Activated naive CD4-positive, alpha-beta T cell treated with anti-CD3 and anti-CD28 coated beads, Interleukin-2, amount 10 ng/mL, durations not matched to agents 7 days and 5 days (primary cell): ENCODE measurements at regions not wholly inside any gene's neighbourhood (a gene's known extent, or its start where the extent isn't known, plus 50 kb on each side); places are given as distances from the start of the nearest gene placed in this dataset.
"Not testable (repeated sequence)": the region's sequence is repeated elsewhere in the genome, so short reads cannot be mapped to it uniquely, and the experiment has no call there.

ENCODE experiments used
- CTCF ChIA-PET: fragments of 350-600 bp; sonication (Branson Sonifier 250); formaldehyde crosslinking; loops from one replicate; lab custom pipeline; 2021; ENCODE audit warnings: antibody characterized with exemption; lab: Charles Lee
- DNase-seq: peaks from one replicate; pipeline ENCODE4 v3.0.0-alpha.2; 2020
- H3K27ac Mint-ChIP-seq: one replicate; pipeline ENCODE4 v1.8.0; 2021; ENCODE audit warnings: mild to moderate bottlenecking, moderate library complexity, mixed read lengths
- H3K27me3 Mint-ChIP-seq: one replicate; pipeline ENCODE4 v1.8.0; 2021; ENCODE audit warnings: mild to moderate bottlenecking, mixed read lengths
- H3K36me3 Mint-ChIP-seq: one replicate; pipeline ENCODE4 v1.8.0; 2021; ENCODE audit warnings: mixed read lengths
- H3K4me1 Mint-ChIP-seq: one replicate; pipeline ENCODE4 v1.8.0; 2021; ENCODE audit warnings: mixed read lengths
- H3K4me3 Mint-ChIP-seq: one replicate; pipeline ENCODE4 v1.8.0; 2021; ENCODE audit warnings: mild to moderate bottlenecking, moderate library complexity, mixed read lengths
- H3K9me3 Mint-ChIP-seq: one replicate; pipeline ENCODE4 v1.8.0; 2021; ENCODE audit warnings: mixed read lengths

DNA sequence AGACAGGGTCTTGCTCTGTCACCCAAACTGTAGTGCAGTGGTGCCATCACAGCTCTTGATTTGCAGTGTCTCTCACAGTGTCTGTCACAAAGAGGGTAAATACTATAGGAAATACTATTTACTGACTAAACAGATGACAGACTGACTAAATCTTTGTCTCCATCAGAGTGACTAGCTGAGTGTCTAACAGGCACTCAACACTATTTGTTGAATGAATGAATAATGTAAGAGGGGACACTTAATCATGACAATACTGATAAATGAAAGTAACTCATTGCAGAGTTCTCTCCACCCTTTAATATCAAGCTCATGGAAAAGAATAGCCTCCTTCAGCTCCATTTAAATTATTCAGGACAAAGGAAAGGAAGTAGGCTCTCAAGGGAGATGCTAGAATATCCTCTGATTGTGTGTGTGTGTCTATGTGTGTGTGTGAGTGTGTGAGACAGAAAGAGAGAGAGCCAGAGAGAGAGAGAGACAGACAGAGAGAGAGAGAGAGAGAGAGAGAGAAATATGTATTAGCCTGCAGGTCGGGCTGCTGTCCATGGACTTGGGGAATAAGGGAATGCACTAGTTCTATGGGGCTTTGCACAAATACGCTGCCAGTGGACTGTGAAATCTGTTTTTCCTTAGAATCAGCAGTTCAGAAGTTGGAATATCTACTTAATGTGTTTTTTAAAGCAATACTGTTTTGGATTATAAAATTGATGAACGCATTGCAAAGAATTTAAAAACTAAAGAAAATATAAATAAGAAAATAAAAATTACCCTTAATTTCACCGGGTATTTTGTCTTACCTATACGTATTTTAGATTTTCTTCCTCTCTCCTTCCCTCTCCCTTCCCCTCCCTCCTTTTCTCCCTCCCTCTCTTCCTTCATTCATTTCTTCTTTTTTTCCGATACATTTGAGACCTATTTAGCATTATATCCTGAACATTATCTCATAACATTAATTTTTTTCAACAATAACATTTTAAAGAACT, 132.9 kb upstream of the LRIG1 start:
- Mint-ChIP-seq H3K4me1 (no peaks in the 10 kb centered on the region), H3K4me3 (no peak overlapping the region), H3K36me3 (no peaks in the 10 kb centered on the region), H3K27me3 (peaks cover 3% of the 10 kb centered on the region), H3K9me3 (no peaks in the 10 kb centered on the region), H3K27ac (no peak overlapping the region)
- CTCF ChIA-PET: no interaction called here
- DNase-seq: no peak

DNA sequence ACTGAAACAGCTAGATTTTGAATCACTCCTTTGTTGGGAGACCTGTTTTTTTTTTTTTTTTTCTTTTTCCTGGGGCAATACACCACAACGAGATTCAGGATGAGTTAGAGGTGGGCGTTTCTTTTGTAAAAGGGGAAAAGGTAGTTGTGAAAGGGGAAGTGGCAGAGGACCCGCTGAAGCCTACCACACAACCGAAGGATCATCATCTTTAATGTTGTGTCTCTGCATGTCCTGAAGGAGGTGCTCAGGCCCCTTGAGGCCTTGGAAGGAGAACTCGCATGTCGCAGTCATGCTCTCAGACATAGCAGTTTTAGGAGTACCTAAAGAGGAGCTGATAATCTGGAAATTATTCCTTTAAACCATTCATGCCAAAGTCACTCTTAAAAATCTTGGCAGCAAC, 137.9 kb upstream of the LRIG1 start:
- Mint-ChIP-seq H3K9me3 (no peaks in the 10 kb centered on the region), H3K27ac (no peak overlapping the region), H3K36me3 (no peaks in the 10 kb centered on the region), H3K4me3 (no peak overlapping the region), H3K4me1 (no peaks in the 10 kb centered on the region), H3K27me3 (peaks cover 4% of the 10 kb centered on the region)
- CTCF ChIA-PET: no interaction called here
- no peak for DNase-seq

DNA sequence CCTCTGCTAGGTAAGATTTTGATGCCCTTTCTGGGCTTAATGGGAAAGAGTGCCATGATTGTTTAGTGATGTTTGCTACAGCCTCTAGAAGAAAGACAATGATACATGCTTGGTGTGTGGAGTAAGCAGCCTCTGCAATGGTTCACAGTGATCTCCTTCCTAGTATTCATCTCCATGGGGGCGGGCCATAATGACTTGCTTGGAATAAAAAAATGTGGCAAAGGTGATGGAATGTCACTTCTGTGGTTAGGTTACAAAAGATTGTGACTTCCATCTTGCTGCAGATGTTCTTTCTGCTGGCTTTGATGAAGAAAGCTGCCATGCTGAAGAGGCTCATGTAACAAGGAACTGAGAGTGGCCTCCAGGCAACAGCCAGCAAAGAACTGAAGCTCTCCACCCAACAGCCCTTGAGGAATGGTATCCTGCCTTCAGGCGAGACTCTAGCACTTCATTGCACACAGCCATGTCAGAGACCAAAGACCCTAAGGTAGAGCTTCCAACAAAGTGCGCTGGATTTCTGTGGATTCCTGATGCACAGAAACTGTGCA, 139.1 kb upstream of the LRIG1 start:
- Mint-ChIP-seq H3K27ac (no peak overlapping the region), H3K9me3 (no peaks in the 10 kb centered on the region), H3K4me3 (no peak overlapping the region), H3K4me1 (no peaks in the 10 kb centered on the region), H3K27me3 (peaks cover 4% of the 10 kb centered on the region), H3K36me3 (no peaks in the 10 kb centered on the region)
- DNase-seq: no peak
- CTCF ChIA-PET: no interaction called here

DNA sequence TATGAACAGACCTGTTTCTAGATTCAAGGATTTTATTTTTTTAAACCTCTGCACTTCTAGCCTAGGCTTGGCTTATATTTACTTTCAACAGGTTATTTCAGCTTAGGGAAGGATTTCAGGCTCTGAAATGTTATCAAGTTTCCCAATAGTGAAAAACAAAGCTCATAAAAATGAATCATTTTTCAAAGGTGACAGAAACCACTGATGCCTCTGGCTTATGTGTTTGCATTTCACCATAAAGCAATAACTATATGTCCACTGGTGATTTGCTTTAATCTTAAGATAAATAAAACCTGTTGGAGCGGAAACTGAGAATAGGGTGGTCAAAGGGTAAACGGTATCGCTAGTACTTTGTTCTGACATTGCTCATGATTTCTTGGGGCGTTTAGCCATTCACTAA, 141.2 kb upstream of the LRIG1 start:
- CTCF ChIA-PET: no interaction called here
- Mint-ChIP-seq H3K4me1 (no peaks in the 10 kb centered on the region), H3K36me3 (no peaks in the 10 kb centered on the region), H3K4me3 (no peak overlapping the region), H3K27me3 (peaks cover 4% of the 10 kb centered on the region), H3K27ac (no peak overlapping the region), H3K9me3 (no peaks in the 10 kb centered on the region)
- DNase-seq: no peak

DNA sequence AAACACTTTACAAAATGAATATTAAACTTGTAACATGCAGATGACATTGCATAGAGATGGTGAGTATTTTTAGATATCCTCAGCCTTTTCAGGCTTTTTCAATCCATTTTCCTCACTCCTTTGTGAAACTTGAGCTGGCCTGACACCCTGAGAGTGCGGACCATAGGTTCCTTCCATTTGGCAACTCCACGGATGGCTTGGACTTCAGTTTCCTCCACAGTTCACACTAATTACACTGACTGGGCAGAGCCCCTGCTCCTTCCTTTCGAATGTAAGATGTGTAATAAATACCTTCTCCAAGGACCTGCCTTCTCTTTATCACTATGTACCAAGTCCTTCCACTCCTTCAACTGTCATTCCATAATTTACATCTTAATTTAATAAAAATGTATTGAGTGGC, 141.7 kb upstream of the LRIG1 start:
- no peak overlapping the region for H3K27ac Mint-ChIP-seq
- no peak for DNase-seq
- H3K4me3 Mint-ChIP-seq: no peak overlapping the region
- no peaks in the 10 kb centered on the region for H3K36me3 Mint-ChIP-seq
- peaks cover 4% of the 10 kb centered on the region for H3K27me3 Mint-ChIP-seq
- H3K4me1 Mint-ChIP-seq: no peaks in the 10 kb centered on the region
- no peaks in the 10 kb centered on the region for H3K9me3 Mint-ChIP-seq
- CTCF ChIA-PET: no interaction called here

DNA sequence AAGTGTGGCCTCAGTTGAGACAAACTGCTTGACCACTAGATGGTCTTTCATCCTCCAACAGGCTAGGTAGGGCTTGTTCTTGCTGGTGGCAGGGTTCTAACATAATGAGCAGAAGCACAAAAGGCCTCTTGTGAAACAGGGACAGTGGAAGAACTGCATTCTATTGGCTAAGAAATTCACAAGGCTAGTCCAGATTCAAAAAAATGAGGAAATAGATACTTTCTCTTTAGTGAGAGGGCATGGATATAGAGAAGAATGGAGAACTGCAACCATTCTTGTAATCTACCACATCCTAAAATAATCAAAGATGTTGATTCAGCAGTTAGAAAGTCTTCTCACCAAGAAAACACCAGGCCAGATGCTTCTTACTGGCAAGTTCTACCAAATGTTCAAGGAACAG, 143.7 kb upstream of the LRIG1 start:
- CTCF ChIA-PET: no interaction called here
- no peak for DNase-seq
- Mint-ChIP-seq H3K4me1 (no peaks in the 10 kb centered on the region), H3K27ac (no peak overlapping the region), H3K4me3 (no peak overlapping the region), H3K27me3 (no peaks in the 10 kb centered on the region), H3K9me3 (no peaks in the 10 kb centered on the region), H3K36me3 (no peaks in the 10 kb centered on the region)

DNA sequence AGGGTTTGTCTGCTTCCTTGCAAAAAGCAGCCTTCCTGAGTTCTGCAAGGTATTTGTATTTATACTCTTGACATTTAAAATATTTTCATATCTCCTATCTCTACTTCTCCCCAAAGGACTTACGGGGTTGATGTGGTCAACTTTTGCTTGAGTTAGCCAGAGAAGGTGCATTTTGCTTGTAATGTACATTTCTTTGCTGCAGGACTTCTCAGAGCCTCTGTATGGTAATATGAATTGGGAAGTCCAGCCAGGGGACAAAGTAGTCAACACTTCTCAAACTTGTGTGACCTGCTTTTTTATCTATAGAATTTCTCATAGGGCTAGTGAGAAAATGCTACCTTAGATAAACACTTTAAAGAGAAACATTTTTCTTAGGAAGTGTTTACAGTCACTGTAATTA, 148.2 kb upstream of the LRIG1 start:
- Mint-ChIP-seq H3K4me1 (no peaks in the 10 kb centered on the region), H3K36me3 (no peaks in the 10 kb centered on the region), H3K27ac (no peak overlapping the region), H3K9me3 (peaks cover 2% of the 10 kb centered on the region), H3K27me3 (no peaks in the 10 kb centered on the region), H3K4me3 (no peak overlapping the region)
- CTCF ChIA-PET: no interaction called here
- no peak for DNase-seq

DNA sequence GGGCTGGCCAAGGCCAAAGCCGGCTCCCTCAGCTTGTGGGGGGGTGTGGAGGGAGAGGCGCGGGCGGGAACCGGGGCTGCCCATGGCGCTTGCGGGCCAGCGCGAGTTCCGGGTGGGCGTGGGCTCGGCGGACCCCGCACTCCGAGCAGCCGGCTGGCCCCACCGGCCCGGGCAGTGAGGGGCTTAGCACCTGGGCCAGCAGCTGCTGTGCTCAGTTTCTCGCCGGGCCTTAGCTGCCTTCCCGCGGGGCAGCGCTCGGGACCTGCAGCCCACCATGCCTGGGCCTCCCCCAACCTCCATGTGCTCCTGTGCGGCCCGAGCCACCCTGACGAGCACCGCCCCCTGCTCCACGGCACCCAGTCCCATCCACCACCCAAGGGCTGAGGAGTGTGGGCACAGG, 150.7 kb upstream of the LRIG1 start:
- H3K4me1 Mint-ChIP-seq, H3K4me3 Mint-ChIP-seq, H3K27ac Mint-ChIP-seq, H3K9me3 Mint-ChIP-seq, H3K27me3 Mint-ChIP-seq, CTCF ChIA-PET, DNase-seq, H3K36me3 Mint-ChIP-seq: not testable (repeated sequence)

DNA sequence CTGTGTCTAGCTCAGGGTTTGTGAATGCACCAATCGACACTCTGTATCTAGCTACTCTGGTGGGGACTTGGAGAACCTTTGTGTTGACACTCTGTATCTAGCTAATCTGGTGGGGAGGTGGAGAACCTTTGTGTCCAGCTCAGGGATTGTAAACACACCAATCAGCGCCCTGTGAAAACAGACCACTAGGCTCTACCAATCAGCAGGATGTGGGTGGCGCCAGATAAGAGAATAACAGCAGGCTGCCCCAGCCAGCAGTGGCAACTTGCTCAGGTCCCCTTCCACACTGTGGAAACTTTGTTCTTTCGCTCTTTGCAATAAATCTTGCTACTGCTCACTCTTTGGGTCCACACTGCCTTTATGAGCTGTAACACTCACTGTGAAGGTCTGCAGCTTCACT, 151.3 kb upstream of the LRIG1 start:
- H3K36me3 Mint-ChIP-seq, CTCF ChIA-PET, H3K27ac Mint-ChIP-seq, H3K4me1 Mint-ChIP-seq, H3K4me3 Mint-ChIP-seq, DNase-seq, H3K27me3 Mint-ChIP-seq, H3K9me3 Mint-ChIP-seq: not testable (repeated sequence)

DNA sequence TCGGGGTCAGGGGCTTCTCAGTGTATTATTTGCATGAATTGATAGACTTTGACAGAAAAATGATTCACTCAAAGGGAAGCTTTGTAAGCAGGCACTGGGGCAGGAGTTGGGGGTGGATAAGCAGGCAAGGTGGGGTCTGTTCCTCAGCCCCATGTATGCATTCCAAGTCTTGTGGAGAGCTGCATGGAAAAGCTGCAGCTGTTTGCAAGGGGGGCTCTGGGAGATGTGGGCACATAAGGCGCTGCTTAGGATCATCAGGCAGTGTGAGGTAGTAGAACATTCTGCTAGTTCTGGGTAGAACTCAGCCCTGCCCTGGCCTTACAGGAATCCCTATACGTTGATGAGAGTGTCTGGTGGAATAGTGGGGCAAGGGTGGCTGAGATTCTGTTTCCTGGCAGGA, 154.2 kb upstream of the LRIG1 start:
- peaks cover 4% of the 10 kb centered on the region for H3K27me3 Mint-ChIP-seq
- H3K4me1 Mint-ChIP-seq: no peaks in the 10 kb centered on the region
- no peak overlapping the region for H3K4me3 Mint-ChIP-seq
- H3K9me3 Mint-ChIP-seq: peaks cover 2% of the 10 kb centered on the region
- H3K36me3 Mint-ChIP-seq: no peaks in the 10 kb centered on the region
- H3K27ac Mint-ChIP-seq: no peak overlapping the region
- no peak for DNase-seq
- CTCF ChIA-PET: no interaction called here

DNA sequence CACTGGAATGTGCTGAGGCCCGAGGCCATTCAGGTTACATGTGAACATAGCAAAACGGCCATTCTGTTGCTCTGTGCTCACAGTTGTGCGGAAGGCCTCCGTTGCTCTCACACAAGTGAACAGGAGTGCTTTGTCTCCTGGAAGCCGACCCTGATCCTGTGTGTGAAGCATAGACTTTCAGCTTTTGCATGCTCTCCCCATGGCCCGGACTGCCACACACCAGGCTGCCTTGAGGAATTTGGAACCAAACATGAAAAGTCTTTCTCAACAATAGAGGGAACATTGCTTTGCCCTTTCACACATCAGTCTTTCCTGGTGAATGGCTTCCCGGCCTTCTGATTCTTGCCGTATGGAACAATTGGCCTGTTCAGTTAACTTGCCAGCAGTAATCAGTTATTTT, 154.8 kb upstream of the LRIG1 start:
- no peak overlapping the region for H3K4me3 Mint-ChIP-seq
- CTCF ChIA-PET: no interaction called here
- H3K27me3 Mint-ChIP-seq: peaks cover 4% of the 10 kb centered on the region
- H3K27ac Mint-ChIP-seq: no peak overlapping the region
- peaks cover under 1% of the 10 kb centered on the region for H3K9me3 Mint-ChIP-seq
- H3K4me1 Mint-ChIP-seq: no peaks in the 10 kb centered on the region
- no peak for DNase-seq
- H3K36me3 Mint-ChIP-seq: no peaks in the 10 kb centered on the region

DNA sequence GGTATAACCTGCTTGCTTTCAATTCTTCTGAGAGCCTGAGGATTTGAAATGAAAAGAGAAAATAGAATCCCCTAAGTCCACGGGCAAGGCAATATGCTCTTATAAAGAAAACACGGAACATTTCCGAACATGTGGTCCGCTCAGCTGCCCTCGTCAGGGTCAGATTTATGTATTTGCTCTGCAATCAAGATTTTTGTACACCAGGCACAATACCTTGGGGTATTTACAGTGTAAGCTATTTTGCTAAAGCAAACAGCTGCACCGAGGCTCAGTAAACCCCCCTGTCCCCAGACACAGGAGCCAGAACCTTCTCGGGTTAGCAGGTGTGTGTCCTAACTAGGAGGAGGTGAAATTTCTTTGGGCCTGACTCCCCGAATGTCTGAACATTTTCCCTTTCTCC, 155.8 kb upstream of the LRIG1 start:
- Mint-ChIP-seq H3K4me1 (no peaks in the 10 kb centered on the region), H3K4me3 (no peak overlapping the region), H3K36me3 (no peaks in the 10 kb centered on the region), H3K9me3 (no peaks in the 10 kb centered on the region), H3K27me3 (peaks cover 4% of the 10 kb centered on the region), H3K27ac (no peak overlapping the region)
- CTCF ChIA-PET: no interaction called here
- DNase-seq: no peak

DNA sequence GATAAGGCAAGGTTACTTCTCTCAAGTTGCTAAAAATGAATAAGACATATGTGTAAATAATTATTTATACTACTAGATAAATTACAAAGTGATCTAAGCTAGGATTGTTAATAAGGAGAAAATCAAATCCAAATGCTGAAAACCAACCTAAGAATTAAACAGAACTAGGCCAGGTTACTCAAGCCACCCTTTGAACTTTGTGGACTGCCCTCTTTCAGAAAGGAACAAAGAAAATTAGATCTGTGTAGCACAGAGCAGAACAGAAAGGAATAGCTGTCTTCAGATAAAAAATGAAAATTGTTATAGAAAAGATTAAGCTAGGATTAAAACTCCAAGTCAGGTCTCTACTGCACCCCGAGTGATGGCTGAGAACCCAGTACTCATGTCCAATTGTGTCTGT, 158.2 kb upstream of the LRIG1 start:
- H3K4me3 Mint-ChIP-seq: no peak overlapping the region
- H3K9me3 Mint-ChIP-seq: no peaks in the 10 kb centered on the region
- H3K4me1 Mint-ChIP-seq: no peaks in the 10 kb centered on the region
- no peaks in the 10 kb centered on the region for H3K36me3 Mint-ChIP-seq
- H3K27ac Mint-ChIP-seq: no peak overlapping the region
- H3K27me3 Mint-ChIP-seq: peaks cover 4% of the 10 kb centered on the region
- CTCF ChIA-PET: no interaction called here
- DNase-seq: no peak

DNA sequence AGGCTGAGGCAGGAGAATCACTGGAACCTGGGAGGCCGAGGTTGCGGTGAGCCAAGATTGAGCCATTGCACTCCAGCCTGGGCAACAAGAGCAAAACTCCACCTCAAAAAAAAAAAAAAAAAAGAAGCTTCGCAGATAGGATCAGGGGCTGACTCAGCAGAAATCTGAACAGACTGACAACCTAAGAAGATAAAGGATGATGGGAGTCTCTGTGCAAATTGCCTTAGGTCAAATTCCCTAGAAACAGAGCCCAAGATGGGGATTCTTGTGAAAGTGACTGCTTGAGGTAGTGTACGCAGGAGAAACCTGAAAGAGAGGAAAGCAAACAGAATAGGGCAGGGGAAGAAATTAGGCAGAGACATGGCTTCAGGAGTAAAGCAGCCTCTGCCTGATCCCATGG, 160.8 kb upstream of the LRIG1 start:
- CTCF ChIA-PET: no interaction called here
- Mint-ChIP-seq H3K27me3 (no peaks in the 10 kb centered on the region), H3K4me3 (no peak overlapping the region), H3K36me3 (no peaks in the 10 kb centered on the region), H3K9me3 (no peaks in the 10 kb centered on the region), H3K4me1 (no peaks in the 10 kb centered on the region), H3K27ac (no peak overlapping the region)
- no peak for DNase-seq

DNA sequence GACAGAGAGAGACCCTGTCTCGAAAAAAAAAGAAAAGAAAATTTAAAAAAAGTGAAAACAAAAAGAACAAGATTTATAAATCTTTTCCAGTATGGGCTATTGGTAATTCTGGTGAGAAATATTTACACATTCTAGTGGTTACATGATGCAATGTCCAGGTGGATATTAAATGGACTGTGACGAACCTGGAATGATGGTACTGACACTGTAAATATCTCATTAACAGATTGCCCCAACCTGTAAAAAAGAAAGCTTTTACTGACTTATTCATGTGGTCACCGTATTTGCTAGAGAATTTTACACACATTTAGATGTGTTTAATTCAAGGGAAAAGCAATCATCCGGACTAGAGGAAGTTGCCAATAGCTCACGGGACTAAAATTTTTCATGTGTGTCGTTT, 162.1 kb upstream of the LRIG1 start:
- no peaks in the 10 kb centered on the region for H3K9me3 Mint-ChIP-seq
- H3K4me1 Mint-ChIP-seq: no peaks in the 10 kb centered on the region
- no peak overlapping the region for H3K27ac Mint-ChIP-seq
- H3K27me3 Mint-ChIP-seq: no peaks in the 10 kb centered on the region
- no peaks in the 10 kb centered on the region for H3K36me3 Mint-ChIP-seq
- no peak overlapping the region for H3K4me3 Mint-ChIP-seq
- DNase-seq: no peak
- CTCF ChIA-PET: no interaction called here
